Neuronal stem cell (in vitro differentiated cells): ENCODE measurements at regions not wholly inside any gene's neighbourhood (a gene's known extent, or its start where the extent isn't known, plus 50 kb on each side); places are given as distances from the start of the nearest gene placed in this dataset.

Experiments
- DNase-seq: peaks from one replicate; pipeline ENCODE4 v3.0.0-alpha.2; 2013; ENCODE audit warnings: low spot score
- H2AFZ ChIP-seq: one replicate; pipeline ENCODE4 v1.6.1; 2013; ENCODE audit warnings: mild to moderate bottlenecking, low read length, inconsistent platforms
- H2AK5ac ChIP-seq: 2 replicates; pipeline ENCODE4 v1.6.1; 2013; ENCODE audit warnings: low read depth, mild to moderate bottlenecking, inconsistent platforms, low read length, moderate library complexity, mixed read lengths
- H2BK120ac ChIP-seq: 2 replicates; pipeline ENCODE4 v1.6.1; 2013; ENCODE audit warnings: low read depth, mild to moderate bottlenecking, inconsistent platforms, low read length, moderate library complexity, mixed read lengths
- H2BK12ac ChIP-seq: one replicate; pipeline ENCODE4 v1.6.1; 2013; ENCODE audit warnings: low read length, inconsistent platforms
- H2BK15ac ChIP-seq: 2 replicates; pipeline ENCODE4 v1.6.1; 2013; ENCODE audit warnings: mild to moderate bottlenecking, low read length, inconsistent platforms, mixed read lengths
- H2BK5ac ChIP-seq: one replicate; pipeline ENCODE4 v1.6.1; 2013; ENCODE audit warnings: inconsistent platforms, mild to moderate bottlenecking, low read length, moderate library complexity
- H3K14ac ChIP-seq: one replicate; pipeline ENCODE4 v1.6.1; 2013; ENCODE audit warnings: low read length, inconsistent platforms
- H3K18ac ChIP-seq: 2 replicates; pipeline ENCODE4 v1.6.1; 2013; ENCODE audit warnings: low read length, inconsistent platforms
- H3K23ac ChIP-seq: 2 replicates; pipeline ENCODE4 v1.6.1; 2013; ENCODE audit warnings: low read depth, mild to moderate bottlenecking, mixed read lengths, low read length, inconsistent platforms; ENCODE audit not compliant: poor library complexity
- H3K27ac ChIP-seq: replicated peaks from 3 replicates; pipeline ENCODE4 v1.5.1; 2013; ENCODE audit warnings: low read length, inconsistent platforms
- H3K27me3 ChIP-seq, 3 experiments: 2 replicates each; pipeline ENCODE4 v1.6.1; 2013; ENCODE audit warnings: low read length in 3 of 3, mild to moderate bottlenecking in 2 of 3, inconsistent platforms in 1 of 3, low read depth in 1 of 3, mixed read lengths in 1 of 3, moderate library complexity in 1 of 3; ENCODE audit not compliant: control insufficient read depth in 3 of 3, insufficient read depth in 3 of 3
- H3K36me3 ChIP-seq, 2 donors: replicated peaks in 1 of 2; 2 replicates each; pipeline ENCODE4 v1.6.1; 2013; ENCODE audit warnings: low read length in 2 of 2; ENCODE audit not compliant: control insufficient read depth in 2 of 2, insufficient read depth in 2 of 2
- H3K4ac ChIP-seq: 2 replicates; pipeline ENCODE4 v1.6.1; 2013; ENCODE audit warnings: inconsistent platforms, mild to moderate bottlenecking, low read length, moderate library complexity
- H3K4me1 ChIP-seq, 2 donors: 1 replicate in 1 of 2; 2 replicates in 1 of 2; pipeline ENCODE4 v1.6.1; 2013; ENCODE audit warnings: low read length in 2 of 2, low read depth in 1 of 2; ENCODE audit not compliant: control insufficient read depth in 2 of 2, insufficient read depth in 1 of 2
- H3K4me2 ChIP-seq: one replicate; pipeline ENCODE4 v1.6.1; 2013; ENCODE audit warnings: mild to moderate bottlenecking, low read length, inconsistent platforms; ENCODE audit not compliant: insufficient read depth, poor library complexity, severe bottlenecking
- H3K4me3 ChIP-seq, 2 donors: 2 replicates each; pipeline ENCODE4 v1.5.1; 2013; ENCODE audit warnings: low read length in 2 of 2, mild to moderate bottlenecking in 2 of 2, inconsistent platforms in 1 of 2, moderate library complexity in 1 of 2
- H3K79me1 ChIP-seq: one replicate; pipeline ENCODE4 v1.6.1; 2013; ENCODE audit warnings: low read depth, mild to moderate bottlenecking, inconsistent platforms, low read length, moderate library complexity
- H3K9ac ChIP-seq: one replicate; pipeline ENCODE4 v1.6.1; 2013; ENCODE audit warnings: mild to moderate bottlenecking, low read depth, low read length, inconsistent platforms; ENCODE audit not compliant: poor library complexity
- H3K9me3 ChIP-seq, 2 donors: replicated peaks in 1 of 2; 2 replicates each; pipeline versions ENCODE3 to v1.6.1; 2013; ENCODE audit warnings: low read length in 2 of 2, mild to moderate bottlenecking in 2 of 2, inconsistent platforms in 1 of 2, low read depth in 1 of 2, mixed read lengths in 1 of 2, moderate library complexity in 1 of 2; ENCODE audit not compliant: control insufficient read depth in 2 of 2, insufficient read depth in 1 of 2
- H4K8ac ChIP-seq: one replicate; pipeline ENCODE4 v1.6.1; 2013; ENCODE audit warnings: low read depth, mild to moderate bottlenecking, inconsistent platforms, low read length, moderate library complexity
- H4K91ac ChIP-seq: one replicate; pipeline ENCODE4 v1.6.1; 2013; ENCODE audit warnings: low read length, low read depth, mild to moderate bottlenecking, inconsistent platforms; ENCODE audit not compliant: poor library complexity
- whole genome bisulfite sequencing, 2 donors: extraction: QIAGEN DNeasy Blood & Tissue Kit; methylation state at CpG; one replicate each; pipeline ENCODE4 v1.1.7; 2013; ENCODE audit warnings: missing lambda C conversion rate in 2 of 2, mixed read lengths in 1 of 2; ENCODE audit not compliant: insufficient read length in 2 of 2, insufficient replicate concordance in 1 of 2; ENCODE audit errors: extremely low coverage in 2 of 2; 5-methylcytosine and 5-hydroxymethylcytosine counted together

- Histone ChIP-seq H3K27me3 (no peaks in the 10 kb centered on the region), H3K27ac (no peak overlapping the region), H3K36me3 (no peaks in the 10 kb centered on the region), H3K18ac (no peak overlapping the region), H3K4me2 (no peak overlapping the region), H2BK15ac (no peak overlapping the region), H4K91ac (no peak overlapping the region), H3K9ac (no peak overlapping the region), H2AFZ (no peak overlapping the region), H3K4me1 (no peaks in the 10 kb centered on the region), H3K4me3 (no peak overlapping the region), H2BK12ac (no peak overlapping the region), H3K14ac (no peak overlapping the region), H3K9me3 (no peaks in the 10 kb centered on the region), H2BK120ac (no peak overlapping the region), H4K8ac (no peak overlapping the region), H3K79me1 (no peaks in the 10 kb centered on the region), H2AK5ac (no peak overlapping the region), H2BK5ac (no peak overlapping the region), H3K23ac (no peak overlapping the region), H3K4ac (no peak overlapping the region)
- no peak for DNase-seq
- no CpG with 5 or more reads among the region's 6 CpGs for WGBS, 2 donors
These were observed 208.4 kb downstream of the MYCN start for GRCh38 chr2:16148632-16149348.

GRCh38 chr2:16142383-16143361 lies 202.3 kb downstream of the MYCN start:
- no CpG with 5 or more reads among the region's 9 CpGs for WGBS, 2 donors
- no peak overlapping the region for H3K27ac ChIP-seq
- peak overlapping the region; percentile 14 for H2BK12ac ChIP-seq

GRCh38 chr2:16141641-16141921 lies 201.2 kb downstream of the MYCN start:
- Histone ChIP-seq H3K23ac (no peak overlapping the region), H4K8ac (no peak overlapping the region), H4K91ac (no peak overlapping the region), H3K9me3 (peaks cover 0 to 5% of the 10 kb centered on the region in 2 donors), H3K4ac (no peak overlapping the region), H2AFZ (no peak overlapping the region), H3K9ac (no peak overlapping the region), H3K4me1 (peaks cover 11 to 17% of the 10 kb centered on the region in 2 donors), H2BK120ac (no peak overlapping the region), H2BK5ac (no peak overlapping the region), H3K79me1 (no peaks in the 10 kb centered on the region), H3K14ac (no peak overlapping the region), H3K18ac (no peak overlapping the region), H3K27me3 (no peaks in the 10 kb centered on the region), H3K36me3 (no peaks in the 10 kb centered on the region), H3K27ac (no peak overlapping the region), H2AK5ac (no peak overlapping the region), H2BK15ac (no peak overlapping the region), H3K4me2 (no peak overlapping the region), H3K4me3 (no peak overlapping the region), H2BK12ac (no peak overlapping the region)
- no CpG with 5 or more reads among the region's 2 CpGs for WGBS, 2 donors
- DNase-seq = no peak

More at GRCh38 chr2:16142383-16143361, 202.3 kb downstream of the MYCN start:
- H3K36me3 ChIP-seq = no peaks in the 10 kb centered on the region
- H3K27me3 ChIP-seq = no peaks in the 10 kb centered on the region
- H4K91ac ChIP-seq = no peak overlapping the region
- no peak for DNase-seq
- peaks cover 11% of the 10 kb centered on the region in 2 donors for H3K4me1 ChIP-seq
- no peak overlapping the region for H2BK15ac ChIP-seq
- no peak overlapping the region for H3K4me3 ChIP-seq
- no peak overlapping the region for H2BK5ac ChIP-seq
- no peaks in the 10 kb centered on the region for H3K79me1 ChIP-seq
- no peaks in the 10 kb centered on the region for H3K9me3 ChIP-seq
- H3K14ac ChIP-seq = no peak overlapping the region
- no peak overlapping the region for H2AK5ac ChIP-seq
- H3K4me2 ChIP-seq = no peak overlapping the region
- no peak overlapping the region for H3K23ac ChIP-seq
- peak overlapping the region; percentile 83 for H2BK120ac ChIP-seq
- H4K8ac ChIP-seq = no peak overlapping the region
- peak overlapping the region; percentile 65 for H3K18ac ChIP-seq
- no peak overlapping the region for H3K4ac ChIP-seq
- H2AFZ ChIP-seq = peak overlapping the region; percentile 11
- no peak overlapping the region for H3K9ac ChIP-seq
